MM.1S (cell line): ENCODE measurements at regions not wholly inside any gene's neighbourhood (a gene's known extent, or its start where the extent isn't known, plus 50 kb on each side); places are given as distances from the start of the nearest gene placed in this dataset.

Source experiments
- CTCF ChIP-seq: fragments of 300-600 bp; sonication (generic); IDR thresholded peaks from 2 replicates; pipeline ENCODE4 v1.5.1; 2016; ENCODE audit warnings: antibody characterized with exemption, low read length, mixed read lengths
- EZH2 ChIP-seq: fragments of 300-600 bp; sonication (generic); optimal IDR thresholded peaks from 2 replicates; pipeline ENCODE3; 2017; ENCODE audit warnings: low read depth, mild to moderate bottlenecking, antibody characterized with exemption, low read length, mixed read lengths
- EZH2phosphoT487 ChIP-seq: fragments of 300-600 bp; sonication (generic); IDR thresholded peaks from 2 replicates; pipeline ENCODE4 v1.6.1; 2018; ENCODE audit warnings: antibody characterized with exemption, low read length

DNA sequence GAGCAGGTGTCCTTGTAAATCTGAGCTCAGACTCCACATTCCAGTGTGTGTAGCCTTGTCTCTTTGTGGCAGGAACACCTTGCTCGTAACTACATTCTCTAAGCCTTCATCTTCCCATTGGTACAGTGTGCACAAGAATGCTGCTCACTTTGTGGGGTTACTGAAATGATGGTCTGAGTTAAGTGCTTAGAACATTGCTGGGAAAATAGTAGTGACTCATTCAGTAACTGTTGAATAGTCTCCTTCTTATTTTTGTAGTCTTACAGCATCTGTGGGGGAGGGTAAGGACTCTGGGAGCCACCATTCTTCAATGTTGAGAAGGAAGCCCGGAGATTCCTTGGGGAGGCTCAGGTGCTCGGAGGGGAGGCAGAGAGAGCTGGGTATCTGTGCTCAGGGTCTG, 236.0 kb upstream of the HDAC4 start:
- TF ChIP-seq CTCF (no peak), EZH2 (no peak), EZH2phosphoT487 (no peak)
